Endothelial cell of umbilical vein (primary cell): ENCODE measurements at regions not wholly inside any gene's neighbourhood (a gene's known extent, or its start where the extent isn't known, plus 50 kb on each side); places are given as distances from the start of the nearest gene placed in this dataset.

Experiments
- EZH2 ChIP-seq: IDR thresholded peaks from 2 replicates; pipeline ENCODE4 v1.6.1; 2012; ENCODE audit warnings: borderline replicate concordance, low read depth, mild to moderate bottlenecking, moderate library complexity, low read length, inconsistent platforms; ENCODE audit not compliant: severe bottlenecking
- FOS ChIP-seq: IDR thresholded peaks from 2 replicates; pipeline ENCODE4 v1.6.1; 2011; ENCODE audit warnings: mild to moderate bottlenecking, low read length, moderate library complexity, borderline replicate concordance; ENCODE audit not compliant: insufficient read depth
- JUN ChIP-seq: IDR thresholded peaks from 2 replicates; pipeline ENCODE4 v1.6.1; 2011; ENCODE audit warnings: borderline replicate concordance, low read depth; ENCODE audit not compliant: insufficient read length, insufficient read depth
- MYC ChIP-seq: IDR thresholded peaks from one replicate; pipeline ENCODE4 v1.6.1; 2011; ENCODE audit warnings: mild to moderate bottlenecking, low read depth, low read length
- POLR2A ChIP-seq: IDR thresholded peaks from 2 replicates; pipeline ENCODE4 v1.6.1; 2012; ENCODE audit warnings: low read depth, mild to moderate bottlenecking, control low read depth, low read length
- POLR2AphosphoS5 ChIP-seq: IDR thresholded peaks from 2 replicates; pipeline ENCODE4 v1.6.1; 2012; ENCODE audit warnings: low read depth, mild to moderate bottlenecking, control low read depth, low read length, moderate library complexity; ENCODE audit not compliant: insufficient read depth
- TF ChIP-seq, protein P1 (sequence below), 2 donors: IDR thresholded peaks; 1 replicate in 1 of 2; 2 replicates in 1 of 2; pipeline ENCODE4 v1.5.1; 2011; ENCODE audit warnings: low read length in 2 of 2, mild to moderate bottlenecking in 2 of 2, moderate library complexity in 2 of 2, control low read depth in 1 of 2, inconsistent platforms in 1 of 2, low read depth in 1 of 2; ENCODE audit not compliant: insufficient read depth in 1 of 2; ENCODE audit errors: extremely low read depth in 1 of 2
- TF ChIP-seq, protein P2 (sequence below): IDR thresholded peaks from 2 replicates; pipeline ENCODE4 v1.6.1; 2011; ENCODE audit not compliant: insufficient read depth, insufficient read length

DNA sequence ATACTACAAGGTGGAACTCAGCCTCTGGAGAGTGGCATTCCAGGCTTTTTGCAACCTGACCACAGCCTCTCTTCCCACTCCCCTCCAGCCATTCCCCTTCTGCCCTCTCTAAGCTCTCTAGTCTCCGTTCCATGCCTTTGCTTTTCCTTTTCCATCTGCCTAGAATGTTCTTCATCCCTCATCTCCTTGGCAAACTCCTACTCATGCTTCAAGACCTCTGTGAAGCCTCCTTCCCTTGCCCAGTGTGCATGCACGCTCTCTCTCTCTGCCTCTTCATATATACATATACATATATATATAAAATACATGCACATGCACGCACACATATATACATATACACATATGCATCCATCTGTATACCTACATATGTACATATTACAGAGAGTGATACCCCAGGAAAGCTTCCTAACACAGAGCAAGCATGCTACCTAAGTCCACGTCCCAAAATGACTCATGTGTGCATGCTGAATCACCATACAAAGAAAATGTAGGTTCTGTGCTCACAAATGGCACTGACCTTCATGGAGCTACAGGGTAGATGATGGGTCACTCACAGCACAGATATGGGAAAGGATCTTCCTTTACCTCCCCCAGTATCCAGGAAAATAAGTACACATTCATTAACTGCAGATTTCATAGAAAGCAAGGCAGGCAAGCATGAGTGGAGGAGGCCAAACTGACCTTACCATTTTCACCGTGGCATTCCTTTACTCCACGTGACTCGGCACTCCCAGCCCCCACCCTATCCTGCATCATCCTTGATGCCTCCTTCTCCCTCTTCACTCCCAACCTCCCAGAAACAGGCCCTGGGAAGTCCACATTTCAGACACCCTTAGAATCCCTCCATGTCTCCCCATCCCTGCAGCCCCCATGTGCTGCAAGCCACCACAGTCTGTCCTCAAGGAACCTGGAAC lies 238.4 kb upstream of the ZMIZ1 start:
- TF ChIP-seq, protein P1, sequence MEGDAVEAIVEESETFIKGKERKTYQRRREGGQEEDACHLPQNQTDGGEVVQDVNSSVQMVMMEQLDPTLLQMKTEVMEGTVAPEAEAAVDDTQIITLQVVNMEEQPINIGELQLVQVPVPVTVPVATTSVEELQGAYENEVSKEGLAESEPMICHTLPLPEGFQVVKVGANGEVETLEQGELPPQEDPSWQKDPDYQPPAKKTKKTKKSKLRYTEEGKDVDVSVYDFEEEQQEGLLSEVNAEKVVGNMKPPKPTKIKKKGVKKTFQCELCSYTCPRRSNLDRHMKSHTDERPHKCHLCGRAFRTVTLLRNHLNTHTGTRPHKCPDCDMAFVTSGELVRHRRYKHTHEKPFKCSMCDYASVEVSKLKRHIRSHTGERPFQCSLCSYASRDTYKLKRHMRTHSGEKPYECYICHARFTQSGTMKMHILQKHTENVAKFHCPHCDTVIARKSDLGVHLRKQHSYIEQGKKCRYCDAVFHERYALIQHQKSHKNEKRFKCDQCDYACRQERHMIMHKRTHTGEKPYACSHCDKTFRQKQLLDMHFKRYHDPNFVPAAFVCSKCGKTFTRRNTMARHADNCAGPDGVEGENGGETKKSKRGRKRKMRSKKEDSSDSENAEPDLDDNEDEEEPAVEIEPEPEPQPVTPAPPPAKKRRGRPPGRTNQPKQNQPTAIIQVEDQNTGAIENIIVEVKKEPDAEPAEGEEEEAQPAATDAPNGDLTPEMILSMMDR (IDR thresholded peaks at IDR 0.05; ENCODE audit: extremely low read depth in 1 of 2, insufficient read depth in 1 of 2, low read depth in 1 of 2, low read length in 2 of 2) = no peak
- TF ChIP-seq POLR2A = no peak
- TF ChIP-seq EZH2 = no peak
- no peak for TF ChIP-seq POLR2AphosphoS5
- TF ChIP-seq JUN = no peak
- TF ChIP-seq MYC = no peak
- TF ChIP-seq, protein P2, sequence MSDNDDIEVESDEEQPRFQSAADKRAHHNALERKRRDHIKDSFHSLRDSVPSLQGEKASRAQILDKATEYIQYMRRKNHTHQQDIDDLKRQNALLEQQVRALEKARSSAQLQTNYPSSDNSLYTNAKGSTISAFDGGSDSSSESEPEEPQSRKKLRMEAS = no peak
- TF ChIP-seq FOS = no peak
